ENCODE measurements at regions not wholly inside any gene's neighbourhood (a gene's known extent, or its start where the extent isn't known, plus 50 kb on each side); places are given as distances from the start of the nearest gene placed in this dataset.

- Mint-ChIP-seq H3K27me3 (no peaks in the 10 kb centered on the region), H3K27ac (no peak overlapping the region), H3K4me3 (no peak overlapping the region), H3K4me1 (peaks cover 35% of the 10 kb centered on the region), H3K9me3 (no peaks in the 10 kb centered on the region), H3K36me3 (ENCODE audit: low read depth) (no peaks in the 10 kb centered on the region)
- intact Hi-C loops (cut with micrococcal nuclease), result loop anchor here (5.0 kb wide), 1 partner anchor 45 kb away; no protein-coding TSS in a partner anchor
- ChIA-PET POLR2A (interaction anchor here (0.5 to 2.6 kb wide), 2 partner anchors 11 to 411 kb away, joined by 9 to 10 read pairs; no protein-coding TSS in a partner anchor), CTCF (interaction anchor here (1.0 kb wide), 1 partner anchor 20 kb away, joined by 4 read pairs; no protein-coding TSS in a partner anchor)
- TF ChIP-seq CTCF (IDR thresholded peaks at IDR 0.05), result no peak
- DNase-seq (no peak), ATAC-seq (ENCODE audit: low read depth) (no peak)
These were observed 63.4 kb upstream of the BET1 start for GRCh38 chr7:94067506-94067905.

- POLR2A ChIA-PET, result no interaction called here
These were observed 65.1 kb upstream of the BET1 start for GRCh38 chr7:94069162-94069739.

GRCh38 chr7:94080551-94080950 is 76.4 kb upstream of the BET1 start:
- H3K4me1 Mint-ChIP-seq, result no peaks in the 10 kb centered on the region
- ChIA-PET POLR2A (no interaction called here), CTCF (no interaction called here)
- H3K36me3 Mint-ChIP-seq (ENCODE audit: low read depth), result no peaks in the 10 kb centered on the region
- intact Hi-C loops (cut with micrococcal nuclease), result no loop called here
- H3K27me3 Mint-ChIP-seq, result no peaks in the 10 kb centered on the region
- H3K27ac Mint-ChIP-seq, result no peak overlapping the region
- DNase-seq (no peak), ATAC-seq (ENCODE audit: low read depth) (no peak)
- no peak for TF ChIP-seq CTCF (IDR thresholded peaks at IDR 0.05)
- H3K4me3 Mint-ChIP-seq, result no peak overlapping the region
- no peaks in the 10 kb centered on the region for H3K9me3 Mint-ChIP-seq

More at GRCh38 chr7:94069162-94069739, 65.1 kb upstream of the BET1 start:
- DNase-seq (no peak), ATAC-seq (ENCODE audit: low read depth) (peak; percentile 83)
- Mint-ChIP-seq H3K27me3 (no peaks in the 10 kb centered on the region), H3K4me3 (peak overlapping the region; percentile 19), H3K27ac (peak overlapping the region; percentile 71), H3K9me3 (no peaks in the 10 kb centered on the region), H3K4me1 (peaks cover 36% of the 10 kb centered on the region), H3K36me3 (ENCODE audit: low read depth) (no peaks in the 10 kb centered on the region)
- no peak for TF ChIP-seq CTCF (IDR thresholded peaks at IDR 0.05)
- intact Hi-C loops (cut with micrococcal nuclease), result loop anchor here (1.0 to 5.0 kb wide), 3 partner anchors 18 to 47 kb away; no protein-coding TSS in a partner anchor
- CTCF ChIA-PET, result interaction anchor here (1.1 kb wide), 1 partner anchor 9 kb away, joined by 3 read pairs; no protein-coding TSS in a partner anchor

- POLR2A ChIA-PET, result no interaction called here
- Mint-ChIP-seq H3K27ac (no peak overlapping the region), H3K9me3 (no peaks in the 10 kb centered on the region), H3K36me3 (ENCODE audit: low read depth) (no peaks in the 10 kb centered on the region), H3K27me3 (no peaks in the 10 kb centered on the region), H3K4me1 (no peaks in the 10 kb centered on the region), H3K4me3 (no peak overlapping the region)
- DNase-seq (no peak), ATAC-seq (ENCODE audit: low read depth) (no peak)
- no peak for TF ChIP-seq CTCF (IDR thresholded peaks at IDR 0.05)
- intact Hi-C loops (cut with micrococcal nuclease), result no loop called here
- CTCF ChIA-PET, result interaction anchor here (1.1 to 1.9 kb wide), 2 partner anchors 179 to 199 kb away, joined by 3 to 7 read pairs; no protein-coding TSS in a partner anchor
These were observed 78.0 kb upstream of the BET1 start for GRCh38 chr7:94082126-94082525.

GRCh38 chr7:94087664-94088352 is 83.7 kb upstream of the BET1 start:
- H3K36me3 Mint-ChIP-seq (ENCODE audit: low read depth), result no peaks in the 10 kb centered on the region
- ChIA-PET CTCF (interaction anchor here (0.7 to 8.8 kb wide), 26 partner anchors 8 to 714 kb away, joined by 3 to 117 read pairs (median 4); partner anchors contain the start of genes BET1, COL1A2 and GNGT1), POLR2A (interaction anchor here (0.7 to 1.2 kb wide), 3 partner anchors 31 to 84 kb away, joined by 3 to 4 read pairs (median 4); partner anchors contain the start of gene BET1)
- intact Hi-C loops (cut with micrococcal nuclease), result loop anchor here (1.0 to 5.0 kb wide), 17 partner anchors 19 to 843 kb away; partner anchors contain the start of genes BET1 and GNG11
- no peaks in the 10 kb centered on the region for H3K27me3 Mint-ChIP-seq
- peak overlapping the region; percentile 82 for H3K4me3 Mint-ChIP-seq
- no peaks in the 10 kb centered on the region for H3K9me3 Mint-ChIP-seq
- TF ChIP-seq CTCF (IDR thresholded peaks at IDR 0.05), result no peak
- ATAC-seq (ENCODE audit: low read depth) (peak; percentile 92), DNase-seq (no peak)
- H3K4me1 Mint-ChIP-seq, result peaks cover 19% of the 10 kb centered on the region
- H3K27ac Mint-ChIP-seq, result peak overlapping the region; percentile 89
